HG02870 (cell line): ENCODE measurements at regions not wholly inside any gene's neighbourhood (a gene's known extent, or its start where the extent isn't known, plus 50 kb on each side); places are given as distances from the start of the nearest gene placed in this dataset.

Source experiments
- ATAC-seq: cut with Tn5 transposase; IDR thresholded peaks from one replicate; pipeline ENCODE4 v1.9.1; 2021; ENCODE audit warnings: mild to moderate bottlenecking, moderate library complexity; ENCODE audit not compliant: unreplicated experiment

- no peak for ATAC-seq
Measured at GRCh38 chr21:17334484-17334883, 178.4 kb upstream of the CXADR start.

DNA sequence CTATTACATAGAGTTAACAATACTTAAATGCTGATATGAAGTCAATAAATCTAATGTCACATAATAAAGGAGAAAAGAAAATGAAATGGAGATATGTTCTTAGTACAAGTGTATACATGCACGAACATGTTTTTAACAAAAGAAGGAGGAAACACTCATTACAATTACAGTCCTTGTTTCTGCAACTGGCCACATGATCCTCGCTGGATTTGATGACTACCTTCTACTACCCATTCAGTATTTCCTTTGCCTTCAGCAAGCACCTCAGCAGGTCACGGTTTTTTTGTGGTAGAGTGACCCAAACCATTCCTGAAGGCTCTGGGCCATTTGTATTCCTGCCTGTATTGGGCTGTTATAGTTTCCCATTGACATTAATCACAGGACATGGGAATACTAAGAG is 172.8 kb upstream of the CXADR start:
- ATAC-seq: no peak

DNA sequence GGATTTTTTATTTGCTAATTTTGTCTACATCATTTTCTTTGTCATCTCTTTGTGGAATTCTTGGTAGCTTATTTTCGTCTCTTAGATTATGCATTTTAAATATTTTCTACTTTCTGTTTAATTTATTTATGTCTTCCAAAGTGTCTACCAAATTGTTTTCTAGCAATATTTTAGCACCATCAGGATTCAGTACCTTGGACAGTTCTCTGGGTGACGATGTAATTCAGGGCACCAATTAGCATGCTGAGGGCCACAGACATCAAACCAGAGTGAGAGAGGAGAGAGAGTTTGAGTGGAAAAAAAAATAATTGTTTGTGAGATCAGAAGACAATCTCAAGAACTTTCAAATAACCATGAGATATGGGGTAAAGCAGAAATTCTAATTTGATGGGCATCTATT is 169.8 kb upstream of the CXADR start:
- ATAC-seq: no peak

- no peak for ATAC-seq
Measured at GRCh38 chr21:17348357-17348756, 164.5 kb upstream of the CXADR start.

GRCh38 chr21:17348849-17349248 is 164.0 kb upstream of the CXADR start:
- no peak for ATAC-seq

GRCh38 chr21:17351766-17352165 is 161.1 kb upstream of the CXADR start:
- ATAC-seq: no peak

DNA sequence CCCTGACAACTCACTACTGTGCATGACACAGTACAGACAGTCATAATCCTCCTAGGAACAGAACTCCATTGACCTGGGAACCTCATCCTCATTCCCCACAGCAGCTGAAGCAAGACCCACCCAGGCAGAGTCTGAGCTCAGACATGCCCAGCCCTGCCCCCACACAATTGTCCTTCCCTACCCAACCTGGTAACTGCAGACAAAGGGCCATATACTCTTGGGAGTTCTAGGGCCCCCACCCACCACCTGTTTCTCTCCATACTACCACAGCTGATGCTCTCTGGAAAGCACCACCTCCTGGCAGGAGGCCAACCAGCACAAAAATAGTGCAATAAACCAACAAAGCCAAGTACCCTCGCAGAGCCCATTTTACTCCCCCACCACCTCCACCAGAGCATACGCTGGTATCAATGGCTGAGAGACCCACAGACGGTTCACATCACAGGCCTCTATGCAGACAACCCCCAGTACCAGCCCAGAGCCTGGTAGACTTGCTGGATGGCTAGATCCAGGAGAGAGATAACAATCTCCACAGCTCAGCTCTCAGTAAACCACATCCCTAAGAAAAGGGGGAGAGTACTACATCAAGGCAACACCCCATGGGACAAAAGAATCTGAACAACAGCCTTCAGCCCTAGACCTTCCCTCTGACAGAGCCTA is 159.7 kb upstream of the CXADR start:
- ATAC-seq: no peak

- ATAC-seq: no peak
Measured at GRCh38 chr21:17359781-17360180, 153.1 kb upstream of the CXADR start.

DNA sequence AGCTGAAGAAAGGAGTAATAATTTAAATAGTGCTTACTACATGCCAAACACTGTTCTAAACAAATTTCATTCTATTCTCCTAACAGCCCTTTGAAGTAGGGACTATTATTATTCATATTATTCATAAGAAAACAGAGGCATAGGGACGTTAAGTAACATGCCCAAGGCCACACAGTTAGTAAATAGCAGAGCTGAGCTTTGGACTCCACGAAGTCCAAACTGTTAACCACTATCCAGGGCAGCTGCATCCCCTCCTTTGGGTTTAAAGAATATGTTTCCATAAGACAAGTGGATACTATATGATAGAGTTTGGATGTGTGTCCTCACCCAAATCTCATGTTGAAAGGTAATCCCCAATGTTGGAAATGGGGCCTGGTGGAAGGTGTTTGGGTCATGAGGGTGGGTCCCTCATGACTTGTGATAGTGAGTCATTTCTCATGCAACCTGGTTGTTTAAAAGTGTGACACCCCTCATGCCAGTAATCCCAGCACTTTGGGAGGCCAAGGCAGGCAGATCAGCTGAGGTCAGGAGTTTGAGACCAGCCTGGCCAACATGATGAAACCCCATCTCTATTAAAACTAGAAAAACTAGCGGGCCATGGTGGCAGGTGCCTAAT is 144.0 kb upstream of the CXADR start:
- no peak for ATAC-seq

DNA sequence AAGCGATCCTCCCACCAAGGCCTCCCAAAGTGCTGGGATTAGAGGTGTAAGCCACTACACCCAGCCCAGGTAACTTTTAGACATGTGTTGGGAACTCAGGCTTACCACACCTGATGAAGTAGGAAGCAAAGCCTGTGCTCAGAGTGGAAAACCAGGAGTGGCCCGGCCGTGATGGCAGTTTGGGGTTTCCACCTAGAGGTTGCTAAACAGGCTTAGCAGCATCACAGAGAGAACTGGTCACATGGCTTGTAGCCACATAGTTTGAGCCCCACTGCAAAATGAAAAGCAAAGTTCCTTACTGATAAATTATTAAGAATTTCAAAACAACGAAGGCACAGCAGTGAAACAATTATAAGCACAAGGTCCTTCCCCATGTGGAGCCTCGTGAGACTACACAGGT is 142.6 kb upstream of the CXADR start:
- no peak for ATAC-seq

DNA sequence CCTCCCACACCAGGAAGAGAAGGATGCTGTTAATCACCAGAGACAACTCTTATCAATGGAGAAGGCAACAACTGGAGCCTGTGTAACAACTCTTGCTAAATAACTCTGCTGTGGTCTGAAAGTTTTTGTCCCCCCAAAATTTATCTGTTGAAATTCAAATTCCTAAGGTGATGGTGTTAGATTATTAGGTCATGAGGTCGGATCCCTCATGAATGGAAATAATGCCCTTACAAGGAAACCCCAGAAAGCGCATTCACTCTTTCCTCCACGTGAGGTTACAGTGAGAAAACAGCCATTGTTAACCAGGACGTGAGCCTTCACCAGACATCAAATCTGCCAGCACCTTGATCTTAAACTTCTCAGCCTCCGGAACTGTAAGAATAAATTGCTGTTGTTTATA is 141.9 kb upstream of the CXADR start:
- ATAC-seq: no peak

DNA sequence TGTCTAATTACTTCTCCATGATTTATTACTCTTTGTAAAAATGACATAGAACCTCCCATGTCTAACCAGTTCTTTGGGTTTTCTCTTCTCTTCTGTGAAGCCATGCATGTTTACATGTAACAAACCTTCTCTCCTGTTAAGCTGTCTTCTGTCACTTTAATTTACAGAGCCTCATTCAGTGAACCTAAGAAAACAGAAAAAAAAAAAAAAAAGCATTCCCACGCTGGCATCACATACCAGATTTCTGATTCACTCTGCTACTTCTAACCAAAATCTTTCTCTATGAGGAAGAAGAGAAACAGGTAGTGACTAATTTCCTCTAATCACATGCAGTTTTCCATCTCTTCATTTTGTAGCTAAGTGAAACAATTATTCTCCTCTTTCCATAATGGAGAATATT is 141.4 kb upstream of the CXADR start:
- ATAC-seq: no peak

DNA sequence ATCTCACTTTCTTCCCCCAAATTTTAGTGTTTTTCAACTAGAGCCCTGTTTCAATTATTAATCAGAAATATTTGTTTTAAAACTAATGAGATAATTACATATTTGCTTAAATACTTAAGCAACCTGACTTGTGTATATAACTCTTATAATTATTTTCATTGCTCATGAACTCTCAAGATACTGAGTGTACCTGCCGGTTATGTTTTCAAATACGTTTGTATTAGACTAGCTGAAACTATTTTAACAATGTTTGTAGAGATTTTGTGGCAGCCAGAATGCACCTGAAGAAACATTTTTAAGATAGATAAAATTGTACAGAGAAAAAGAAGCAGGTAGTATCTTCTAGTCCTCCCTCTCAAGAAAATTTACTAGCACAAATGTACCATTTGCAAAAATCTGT is 140.6 kb upstream of the CXADR start:
- ATAC-seq: no peak

DNA sequence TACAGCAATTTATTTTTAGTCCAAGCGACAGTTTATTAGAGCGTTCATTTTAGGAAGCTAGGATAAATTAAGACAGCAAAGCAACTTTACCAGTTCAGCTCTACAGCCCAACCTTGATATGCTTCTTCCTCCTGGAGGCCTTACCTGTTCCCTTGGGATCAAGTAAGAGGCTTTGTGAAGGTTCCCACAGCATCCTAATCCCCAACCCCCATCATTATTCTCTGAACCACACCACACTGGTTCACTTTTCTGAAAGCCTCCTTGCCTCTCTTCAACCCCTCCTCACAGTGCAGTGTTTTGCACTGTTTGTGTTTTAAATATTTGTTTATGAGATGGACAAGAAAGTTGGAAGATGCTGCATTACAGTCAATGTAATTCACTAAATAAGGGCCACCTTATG is 126.3 kb upstream of the CXADR start:
- no peak for ATAC-seq

GRCh38 chr21:17387030-17387617 is 125.7 kb upstream of the CXADR start:
- peak; percentile 74 for ATAC-seq

GRCh38 chr21:17388226-17388625 is 124.6 kb upstream of the CXADR start:
- no peak for ATAC-seq

DNA sequence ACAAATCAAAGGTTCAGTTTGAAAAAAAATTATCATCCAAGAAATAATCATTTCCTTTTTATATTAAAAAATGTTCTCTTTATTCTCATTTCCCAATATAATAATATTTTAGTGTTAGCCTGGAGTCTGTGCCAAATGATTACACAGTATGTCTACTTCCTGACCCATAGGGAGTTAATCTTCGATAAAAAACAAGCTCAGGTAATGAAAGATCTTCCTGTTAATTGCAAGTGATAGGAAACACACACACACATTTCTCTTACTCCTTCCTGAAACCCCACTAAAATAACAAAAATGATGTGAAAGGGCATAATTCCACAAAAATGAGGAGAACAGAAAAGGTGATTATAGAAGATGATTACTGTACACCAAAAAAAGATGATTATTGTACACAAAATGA is 123.5 kb upstream of the CXADR start:
- no peak for ATAC-seq

- no peak for ATAC-seq
Measured at GRCh38 chr21:17390569-17390968, 122.3 kb upstream of the CXADR start.

- ATAC-seq: no peak
Measured at GRCh38 chr21:17391811-17392340, 121.0 kb upstream of the CXADR start.

GRCh38 chr21:17393413-17393812 is 119.4 kb upstream of the CXADR start:
- no peak for ATAC-seq

GRCh38 chr21:17396948-17397347 is 115.9 kb upstream of the CXADR start:
- no peak for ATAC-seq

- ATAC-seq: no peak
Measured at GRCh38 chr21:17397703-17398102, 115.1 kb upstream of the CXADR start.
